Type B pancreatic cell (in vitro differentiated cells): ENCODE measurements at regions not wholly inside any gene's neighbourhood (a gene's known extent, or its start where the extent isn't known, plus 50 kb on each side); places are given as distances from the start of the nearest gene placed in this dataset.

Source experiments
- DNase-seq: peaks from one replicate; pipeline ENCODE4 v3.0.0; 2021; ENCODE audit warnings: mixed read lengths; ENCODE audit not compliant: unreplicated experiment; ENCODE audit errors: extremely low spot score
- H3K27ac Mint-ChIP-seq: 2 replicates; pipeline ENCODE4 v1.8.0; 2021; ENCODE audit warnings: mild to moderate bottlenecking, mixed read lengths
- H3K27me3 Mint-ChIP-seq: 2 replicates; pipeline ENCODE4 v1.8.0; 2021; ENCODE audit warnings: mixed read lengths
- H3K36me3 Mint-ChIP-seq: 2 replicates; pipeline ENCODE4 v1.8.0; 2021; ENCODE audit warnings: mixed read lengths
- H3K4me1 Mint-ChIP-seq: one replicate; pipeline ENCODE4 v1.8.0; 2021; ENCODE audit warnings: mixed read lengths; ENCODE audit not compliant: unreplicated experiment
- H3K4me3 Mint-ChIP-seq: 2 replicates; pipeline ENCODE4 v1.8.0; 2021; ENCODE audit warnings: mild to moderate bottlenecking, mixed read lengths
- H3K9me3 Mint-ChIP-seq: 2 replicates; pipeline ENCODE4 v1.8.0; 2021; ENCODE audit warnings: mixed read lengths
- TF ChIP-seq, protein P1 (sequence below): fragments of 200-600 bp; sonication (generic); conservative IDR thresholded peaks from 2 replicates; pipeline ENCODE4 v1.5.0; 2021; ENCODE audit warnings: antibody characterized with exemption, mild to moderate bottlenecking

DNA sequence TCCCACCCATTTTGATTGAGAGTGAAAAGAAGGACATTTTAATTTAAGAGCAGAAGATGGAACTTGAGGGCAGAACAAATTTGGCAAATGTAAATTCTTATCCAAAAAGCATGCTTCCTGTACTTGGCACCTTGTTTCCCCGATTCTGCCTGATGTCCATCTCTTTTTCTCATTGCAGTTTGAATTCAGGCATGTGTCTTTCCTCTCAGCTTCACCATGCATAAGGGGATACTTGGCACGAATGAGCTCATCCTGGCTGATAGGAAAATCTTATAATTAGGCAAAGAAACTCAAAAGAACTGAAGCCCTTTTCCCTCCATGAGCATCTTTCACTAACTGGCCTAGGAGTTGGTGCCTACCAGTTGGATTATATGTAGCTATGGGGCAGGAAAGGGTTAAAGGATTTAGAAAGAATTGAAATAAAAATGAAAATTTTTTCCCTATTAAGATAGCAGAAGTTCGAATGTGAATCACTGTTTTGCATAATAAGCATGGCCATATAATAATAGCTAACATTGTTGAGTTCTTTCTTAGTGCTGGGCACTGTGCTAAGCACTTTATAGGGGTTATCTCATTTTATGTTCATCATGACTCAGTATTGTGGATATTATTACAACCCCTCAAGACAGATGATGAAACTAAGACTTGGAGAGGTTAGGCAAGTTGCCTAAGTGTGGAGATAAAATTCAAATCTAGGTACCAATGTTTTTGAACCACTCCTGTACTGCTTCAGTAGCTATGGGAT is 386.6 kb downstream of the KCNRG start:
- no peaks in the 10 kb centered on the region for H3K27me3 Mint-ChIP-seq
- H3K27ac Mint-ChIP-seq = no peak overlapping the region
- TF ChIP-seq, protein P1, sequence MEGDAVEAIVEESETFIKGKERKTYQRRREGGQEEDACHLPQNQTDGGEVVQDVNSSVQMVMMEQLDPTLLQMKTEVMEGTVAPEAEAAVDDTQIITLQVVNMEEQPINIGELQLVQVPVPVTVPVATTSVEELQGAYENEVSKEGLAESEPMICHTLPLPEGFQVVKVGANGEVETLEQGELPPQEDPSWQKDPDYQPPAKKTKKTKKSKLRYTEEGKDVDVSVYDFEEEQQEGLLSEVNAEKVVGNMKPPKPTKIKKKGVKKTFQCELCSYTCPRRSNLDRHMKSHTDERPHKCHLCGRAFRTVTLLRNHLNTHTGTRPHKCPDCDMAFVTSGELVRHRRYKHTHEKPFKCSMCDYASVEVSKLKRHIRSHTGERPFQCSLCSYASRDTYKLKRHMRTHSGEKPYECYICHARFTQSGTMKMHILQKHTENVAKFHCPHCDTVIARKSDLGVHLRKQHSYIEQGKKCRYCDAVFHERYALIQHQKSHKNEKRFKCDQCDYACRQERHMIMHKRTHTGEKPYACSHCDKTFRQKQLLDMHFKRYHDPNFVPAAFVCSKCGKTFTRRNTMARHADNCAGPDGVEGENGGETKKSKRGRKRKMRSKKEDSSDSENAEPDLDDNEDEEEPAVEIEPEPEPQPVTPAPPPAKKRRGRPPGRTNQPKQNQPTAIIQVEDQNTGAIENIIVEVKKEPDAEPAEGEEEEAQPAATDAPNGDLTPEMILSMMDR = no peak
- H3K9me3 Mint-ChIP-seq = peaks cover 4% of the 10 kb centered on the region
- H3K4me1 Mint-ChIP-seq = peaks cover 26% of the 10 kb centered on the region
- DNase-seq = no peak
- H3K4me3 Mint-ChIP-seq = no peak overlapping the region
- no peaks in the 10 kb centered on the region for H3K36me3 Mint-ChIP-seq

DNA sequence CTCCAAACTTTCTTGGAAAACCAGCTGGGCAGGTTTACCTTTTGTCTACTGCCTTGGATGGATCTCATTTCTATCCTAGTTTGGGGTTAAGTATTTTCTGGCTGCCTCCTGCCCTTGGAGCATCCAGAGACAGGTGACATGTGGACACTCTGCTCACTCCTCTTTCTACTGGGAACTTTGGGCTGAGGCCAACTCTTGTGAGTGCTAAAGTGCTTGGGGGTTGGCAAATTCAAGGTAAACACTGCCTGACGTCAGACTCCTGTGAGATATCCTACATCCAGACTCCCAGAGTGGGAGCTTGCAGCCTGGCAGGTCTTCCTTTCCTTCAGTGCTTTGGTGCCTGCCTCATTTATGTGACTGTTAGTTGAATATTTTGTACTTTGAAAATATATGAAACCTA is 388.1 kb downstream of the KCNRG start:
- Mint-ChIP-seq H3K4me3 (no peak overlapping the region), H3K9me3 (peaks cover 4% of the 10 kb centered on the region), H3K4me1 (peaks cover 28% of the 10 kb centered on the region), H3K36me3 (no peaks in the 10 kb centered on the region), H3K27me3 (no peaks in the 10 kb centered on the region), H3K27ac (no peak overlapping the region)
- DNase-seq = no peak
- TF ChIP-seq, protein P1 = no peak

DNA sequence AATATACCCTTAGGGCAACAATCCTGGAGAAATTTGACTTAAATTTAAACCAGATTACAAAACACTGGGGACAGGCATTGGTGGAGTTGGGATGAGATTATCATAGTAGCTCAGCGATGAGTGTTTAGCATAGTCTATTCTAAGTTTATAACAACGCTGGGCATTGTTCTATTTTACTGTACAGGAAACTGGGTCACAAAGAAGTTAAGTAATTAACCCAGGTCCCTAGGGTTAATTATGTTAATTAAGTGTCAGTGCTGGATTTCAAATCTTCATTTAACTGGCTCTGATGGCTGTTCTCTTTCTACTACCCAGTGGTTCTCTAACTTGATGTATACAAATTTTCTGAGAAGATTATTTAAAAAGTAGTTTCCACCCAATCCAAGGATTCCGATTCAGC is 388.9 kb downstream of the KCNRG start:
- peaks cover 4% of the 10 kb centered on the region for H3K9me3 Mint-ChIP-seq
- H3K36me3 Mint-ChIP-seq = no peaks in the 10 kb centered on the region
- no peak overlapping the region for H3K4me3 Mint-ChIP-seq
- H3K4me1 Mint-ChIP-seq = peaks cover 28% of the 10 kb centered on the region
- DNase-seq = no peak
- TF ChIP-seq, protein P1 = no peak
- no peak overlapping the region for H3K27ac Mint-ChIP-seq
- no peaks in the 10 kb centered on the region for H3K27me3 Mint-ChIP-seq

DNA sequence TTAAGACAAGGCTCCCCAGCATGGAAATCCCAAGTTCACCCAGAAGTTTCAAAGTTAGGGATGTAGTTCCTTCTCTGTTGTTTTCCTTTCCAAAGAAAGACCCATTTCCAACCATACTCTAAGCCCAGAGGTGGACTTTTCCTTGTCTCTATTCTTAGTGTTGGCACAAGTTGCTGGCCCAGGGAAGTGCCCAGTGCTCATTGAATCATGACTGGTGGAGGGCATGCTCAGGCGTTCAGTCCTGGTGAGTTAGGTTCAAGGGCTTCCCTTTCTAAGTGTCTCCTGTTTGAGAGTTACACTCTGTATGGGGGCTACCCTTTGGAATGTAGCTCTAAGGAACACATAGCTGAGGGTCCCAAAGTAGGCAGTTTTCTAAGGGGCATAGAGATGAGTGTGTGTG is 389.5 kb downstream of the KCNRG start:
- H3K27me3 Mint-ChIP-seq = no peaks in the 10 kb centered on the region
- no peaks in the 10 kb centered on the region for H3K36me3 Mint-ChIP-seq
- peaks cover 4% of the 10 kb centered on the region for H3K9me3 Mint-ChIP-seq
- H3K27ac Mint-ChIP-seq = no peak overlapping the region
- TF ChIP-seq, protein P1 = no peak
- no peak overlapping the region for H3K4me3 Mint-ChIP-seq
- DNase-seq = no peak
- peaks cover 27% of the 10 kb centered on the region for H3K4me1 Mint-ChIP-seq

DNA sequence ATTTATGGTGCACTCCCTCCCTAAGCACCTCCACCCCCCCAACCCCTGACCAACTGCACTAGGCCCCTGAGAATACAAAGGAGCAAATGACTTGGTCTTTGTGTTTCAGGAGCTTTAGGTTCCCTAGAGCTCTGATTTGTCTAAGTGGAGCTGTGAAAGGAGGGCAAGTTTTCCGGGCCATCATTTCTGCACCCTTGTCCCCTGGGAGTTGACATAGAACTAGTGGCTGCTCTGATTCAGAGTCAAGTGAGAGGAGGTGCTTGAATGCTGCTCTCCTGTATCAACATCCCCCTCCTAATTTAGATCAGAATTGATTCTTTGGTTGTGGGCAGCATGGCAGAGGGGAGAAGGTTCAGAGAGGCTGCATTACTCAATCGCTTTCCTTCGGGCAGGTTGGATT is 391.6 kb downstream of the KCNRG start:
- Mint-ChIP-seq H3K27ac (no peak overlapping the region), H3K27me3 (peaks cover 2% of the 10 kb centered on the region), H3K4me3 (no peak overlapping the region), H3K9me3 (peaks cover 4% of the 10 kb centered on the region), H3K4me1 (peaks cover 24% of the 10 kb centered on the region), H3K36me3 (no peaks in the 10 kb centered on the region)
- no peak for DNase-seq
- TF ChIP-seq, protein P1 = no peak

DNA sequence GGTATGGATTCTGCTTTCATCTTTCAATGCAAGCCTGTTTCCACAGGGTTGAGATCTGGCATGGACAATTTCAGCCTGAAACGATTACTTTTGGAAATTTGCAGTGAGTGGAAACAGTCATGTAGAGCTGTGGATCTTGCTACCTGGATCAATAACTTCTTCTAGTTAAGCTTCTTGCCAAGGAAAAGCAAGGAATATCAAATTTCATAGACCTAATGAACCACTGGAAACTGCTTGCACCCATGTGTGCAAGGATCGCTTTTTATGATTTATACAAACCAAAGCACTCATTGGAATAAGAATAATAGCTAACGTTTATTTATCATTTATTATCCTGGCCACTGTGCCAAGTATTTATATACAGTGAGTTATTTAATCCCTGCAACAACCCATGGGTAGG is 392.8 kb downstream of the KCNRG start:
- no peaks in the 10 kb centered on the region for H3K9me3 Mint-ChIP-seq
- TF ChIP-seq, protein P1 = no peak
- peaks cover 33% of the 10 kb centered on the region for H3K4me1 Mint-ChIP-seq
- H3K27ac Mint-ChIP-seq = no peak overlapping the region
- no peak for DNase-seq
- no peak overlapping the region for H3K4me3 Mint-ChIP-seq
- H3K27me3 Mint-ChIP-seq = peaks cover 2% of the 10 kb centered on the region
- H3K36me3 Mint-ChIP-seq = no peaks in the 10 kb centered on the region
